K562 (cell line): ENCODE measurements at regions not wholly inside any gene's neighbourhood (a gene's known extent, or its start where the extent isn't known, plus 50 kb on each side); places are given as distances from the start of the nearest gene placed in this dataset.

Experiments
- ATAC-seq: fragments of 200-7000 bp; cut with Tn5 transposase; 3 replicates; pipeline ENCODE4 v1.9.1; 2020; ENCODE audit warnings: moderate library complexity
- BruUV-seq: library from RNA; stranded (reverse); fragments of 400-500 nt; replicated peaks from 2 replicates; lab custom pipeline; 2021; lab: Mats Ljungman, UMichigan
- CTCF ChIA-PET: fragments of 300-600 bp; formaldehyde crosslinking; extraction: SDS; loops from one replicate; lab custom pipeline; 2021; ENCODE audit warnings: low intra/inter-chr PET ratio; lab: Yijun Ruan, JAX
- POLR2A ChIA-PET: fragments of 300-600, 350-650 bp; sonication (Branson Sonifier 250); formaldehyde crosslinking; extraction: SDS; loops from one replicate; lab custom pipeline; 2021; ENCODE audit warnings: antibody characterized with exemption, inconsistent platforms; lab: Yijun Ruan, JAX
- DNase-seq, 4 experiments: peaks; one replicate each; pipeline versions ENCODE4 v3.0.0 to v3.0.0-alpha.2; 2011 to 2018; ENCODE audit warnings: low spot score in 3 of 4, mixed read lengths in 3 of 4; ENCODE audit errors: extremely low read depth in 1 of 4
- FAIRE-seq: peaks from 2 replicates; lab custom pipeline; 2011; peaks lifted over from hg19 to GRCh38; lab: Jason Lieb, UNC
- H2AFZ ChIP-seq: 2 replicates; pipeline ENCODE4 v1.6.0; 2011; ENCODE audit warnings: low read depth, low read length, control low read depth, inconsistent platforms
- H3K27ac ChIP-seq: fragments of 200-600 bp; 3 replicates; pipeline ENCODE4 v1.8.0; 2011; ENCODE audit warnings: low read depth, mild to moderate bottlenecking, control low read depth, inconsistent platforms, low read length, moderate library complexity, mixed read lengths; ENCODE audit errors: extremely low read depth
- H3K27me3 ChIP-seq, 2 experiments: fragments of 300-600 bp in 1 of 2; 2 replicates in 1 of 2; 3 replicates in 1 of 2; pipeline versions ENCODE4 v1.6.0 to v1.8.0; 2011; ENCODE audit warnings: inconsistent platforms in 2 of 2, low read length in 2 of 2, mild to moderate bottlenecking in 1 of 2, mixed read lengths in 1 of 2, moderate library complexity in 1 of 2; ENCODE audit not compliant: control insufficient read depth in 2 of 2, insufficient read depth in 2 of 2
- H3K36me3 ChIP-seq: fragments of 300-600 bp; 3 replicates; pipeline ENCODE4 v1.8.0; 2011; ENCODE audit warnings: mild to moderate bottlenecking, low read length, inconsistent platforms; ENCODE audit not compliant: control insufficient read depth, insufficient read depth
- H3K4me1 ChIP-seq, 2 experiments: fragments of 200-600 bp in 1 of 2; replicated peaks in 1 of 2; 2 replicates in 1 of 2; 3 replicates in 1 of 2; pipeline versions ENCODE4 v1.5.1 to v1.8.0; 2011; ENCODE audit warnings: inconsistent platforms in 2 of 2, low read length in 2 of 2, mild to moderate bottlenecking in 1 of 2, mixed read lengths in 1 of 2, moderate library complexity in 1 of 2; ENCODE audit not compliant: control insufficient read depth in 2 of 2, insufficient read depth in 2 of 2
- H3K4me2 ChIP-seq: 2 replicates; pipeline ENCODE4 v1.6.1; 2011; ENCODE audit warnings: low read length, control low read depth, inconsistent platforms, mixed read lengths; ENCODE audit not compliant: insufficient read depth
- H3K4me3 ChIP-seq: fragments of 200-600 bp; sonication (generic), shearing (Covaris generic); 2 replicates; pipeline ENCODE4 v1.5.1; 2016; ENCODE audit warnings: control low read depth, inconsistent platforms
- H3K79me2 ChIP-seq: fragments of 200-600 bp; 3 replicates; pipeline ENCODE4 v1.8.0; 2011; ENCODE audit warnings: low read length, inconsistent platforms; ENCODE audit not compliant: control insufficient read depth, insufficient read depth
- H3K9ac ChIP-seq, 2 experiments: 2 replicates each; pipeline versions ENCODE4 v1.6.0 to v1.6.1; 2011; ENCODE audit warnings: low read depth in 2 of 2, low read length in 2 of 2, control low read depth in 1 of 2, inconsistent platforms in 1 of 2, mild to moderate bottlenecking in 1 of 2, mixed read lengths in 1 of 2; ENCODE audit not compliant: insufficient read depth in 1 of 2
- H3K9me1 ChIP-seq: one replicate; pipeline ENCODE4 v1.6.0; 2011; ENCODE audit warnings: inconsistent platforms, mild to moderate bottlenecking, low read length, moderate library complexity; ENCODE audit not compliant: control insufficient read depth, insufficient read depth
- H3K9me3 ChIP-seq: replicated peaks from 2 replicates; pipeline ENCODE4 v1.5.1; 2011; ENCODE audit warnings: low read depth, low read length, inconsistent platforms; ENCODE audit not compliant: control insufficient read depth, insufficient read depth
- H4K20me1 ChIP-seq: replicated peaks from 2 replicates; pipeline ENCODE4 v1.6.1; 2011; ENCODE audit warnings: low read length, inconsistent platforms, mixed read lengths; ENCODE audit not compliant: control insufficient read depth, insufficient read depth
- ARID4B ChIP-seq: sonication (generic); formaldehyde crosslinking; IDR thresholded peaks from 2 replicates; pipeline ENCODE4 v1.8.0; 2022; ENCODE audit warnings: mild to moderate bottlenecking, missing genetic modification reagents
- BACH1 ChIP-seq: fragments of 200-800 bp; sonication (Bioruptor generic); IDR thresholded peaks from 2 replicates; pipeline ENCODE4 v1.6.1; 2016; ENCODE audit warnings: missing genetic modification characterization, missing compliant biosample characterization
- GTF2F1 ChIP-seq: IDR thresholded peaks from 2 replicates; pipeline ENCODE4 v1.6.1; 2011; ENCODE audit warnings: low read depth, low read length, improper control_type of control experiment
- MTF1 ChIP-seq: fragments of 250-450 bp; sonication (Bioruptor Pico); IDR thresholded peaks from 2 replicates; pipeline ENCODE4 v1.9.0; 2021; ENCODE audit warnings: moderate library complexity, mild to moderate bottlenecking, inconsistent platforms, borderline replicate concordance
- NCOR1 ChIP-seq: fragments of 450-650 bp; IDR thresholded peaks from 2 replicates; pipeline ENCODE4 v1.6.1; 2016; ENCODE audit warnings: mild to moderate bottlenecking, moderate library complexity
- NR3C1 ChIP-seq: sonication (generic); formaldehyde crosslinking; IDR thresholded peaks from 2 replicates; pipeline ENCODE4 v1.8.1; 2022; ENCODE audit warnings: missing genetic modification reagents
- RAD51 ChIP-seq: fragments of 450-650 bp; IDR thresholded peaks from 2 replicates; pipeline ENCODE4 v1.7.1; 2016; ENCODE audit warnings: low read depth, mild to moderate bottlenecking, borderline replicate concordance
- RBM34 ChIP-seq: fragments of 200-400 bp; formaldehyde crosslinking; IDR thresholded peaks from 2 replicates; pipeline ENCODE4 v1.6.1; 2018; ENCODE audit warnings: low read length, borderline replicate concordance; ENCODE audit not compliant: insufficient read depth
- SMARCA4 ChIP-seq: fragments of 450-650 bp; IDR thresholded peaks from 2 replicates; pipeline ENCODE4 v1.6.1; 2016
- ZBTB43 ChIP-seq: sonication (generic); formaldehyde crosslinking; IDR thresholded peaks from 2 replicates; pipeline ENCODE4 v1.8.0; 2023; ENCODE audit warnings: mild to moderate bottlenecking, missing genetic modification reagents
- ZEB2 ChIP-seq: fragments of 450-650 bp; IDR thresholded peaks from 2 replicates; pipeline ENCODE4 v1.6.1; 2016
- ZNF583 ChIP-seq: fragments of 250-450 bp; sonication (Bioruptor Pico); IDR thresholded peaks from 2 replicates; pipeline ENCODE4 v1.4.0; 2020
- ZNF699 ChIP-seq: fragments of 250-450 bp; sonication (Bioruptor Pico); IDR thresholded peaks from 2 replicates; pipeline ENCODE4 v1.8.0; 2021; ENCODE audit warnings: mild to moderate bottlenecking, moderate library complexity; ENCODE audit not compliant: insufficient replicate concordance
- WGBS: fragments of 100-300 bp; shearing (Covaris generic); methylation state at CpG from one replicate; pipeline ENCODE4 v1.1.6; 2016; ENCODE audit warnings: low coverage, mixed read lengths; ENCODE audit not compliant: insufficient coverage; ENCODE audit errors: missing lambda C conversion rate; 5-methylcytosine and 5-hydroxymethylcytosine counted together
- in situ Hi-C: fragments of 300-500 bp; cut with MboI; formaldehyde crosslinking; loops from 4 replicates; pipeline ENCODE4 v1.15.0; 2018; ENCODE audit warnings: inconsistent platforms, mixed read lengths
- intact Hi-C: fragments of 100-400 bp; cut with micrococcal nuclease; formaldehyde crosslinking; loops from 2 replicates; pipeline ENCODE4 v1.14.2; 2022

DNA sequence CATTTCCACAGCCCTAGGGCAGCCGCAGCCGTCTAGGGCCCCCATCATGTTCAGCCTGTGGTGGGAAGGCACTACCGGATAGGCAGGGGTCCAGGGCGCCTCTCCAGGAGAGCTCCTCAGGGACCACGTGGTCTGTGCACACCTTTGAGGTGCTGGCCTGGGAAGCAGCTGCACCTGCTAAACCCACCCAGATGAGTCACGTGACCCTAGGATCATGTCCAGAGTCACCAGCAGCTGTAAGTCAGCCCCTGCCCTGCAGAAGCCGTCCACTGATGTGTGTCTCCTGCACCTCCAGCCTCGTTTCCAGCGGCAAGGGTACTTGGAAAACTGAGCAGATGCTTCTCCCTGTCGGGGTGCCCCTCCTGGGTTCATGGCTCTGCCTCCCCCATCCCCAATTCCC lies 682.6 kb upstream of the SALL3 start (continued):
- TF ChIP-seq BACH1 (tag) (no peak), ZNF583 (CRISPR knock-in tag) (no peak), GTF2F1 (no peak), ZNF699 (no peak), SMARCA4 (no peak), ZBTB43 (CRISPR knock-in tag) (no peak), RBM34 (no peak), RAD51 (peak; percentile 37; the same call in 1 of the 2 replicates), NR3C1 (CRISPR knock-in tag) (no peak)

DNA sequence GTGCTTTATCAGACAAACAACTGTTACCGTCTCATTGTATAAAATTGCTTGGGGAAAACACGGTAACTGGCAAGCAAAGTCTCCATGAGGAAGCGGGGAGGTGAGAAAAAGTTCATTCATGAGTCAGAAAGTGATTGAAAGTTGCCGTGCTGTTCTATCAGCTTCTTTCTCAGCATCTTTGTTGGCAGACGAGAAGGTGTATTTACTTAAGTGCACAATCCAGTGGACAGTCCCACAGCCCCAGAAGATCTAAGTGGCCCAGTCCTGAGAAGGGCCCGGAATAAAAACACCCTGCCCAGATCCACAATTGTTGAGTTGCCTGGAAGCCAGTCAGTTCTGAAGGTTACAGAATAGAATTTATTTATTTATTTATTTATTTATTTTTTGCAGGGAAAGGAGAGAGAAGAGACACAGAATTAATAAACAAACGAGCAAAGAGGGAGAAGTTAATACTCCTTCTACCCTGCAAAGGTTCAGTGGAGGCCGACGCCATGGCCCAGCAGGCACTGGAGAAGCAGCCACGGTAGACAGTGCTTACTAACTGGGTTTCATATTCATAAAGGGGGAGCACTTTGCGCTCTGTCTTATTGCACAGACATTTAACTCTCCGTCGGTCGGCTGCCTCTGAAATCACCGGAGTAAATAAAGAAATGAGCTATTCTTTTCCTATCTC lies 676.0 kb upstream of the SALL3 start:
- no peaks in the 10 kb centered on the region for H3K9me3 ChIP-seq
- H3K9ac ChIP-seq = no peak overlapping the region
- no peaks in the 10 kb centered on the region for H3K9me1 ChIP-seq
- ChIA-PET POLR2A (no interaction called here), CTCF (no interaction called here)
- ATAC-seq = no peak
- no peak overlapping the region for H3K4me2 ChIP-seq
- peaks cover 0 to 8% of the 10 kb centered on the region in 2 experiments; a peak in 3 of 5 replicates for H3K27me3 ChIP-seq
- H3K4me3 ChIP-seq = no peak overlapping the region
- no peaks in the 10 kb centered on the region for H3K79me2 ChIP-seq
- WGBS = 0% methylated on average over 14 of the region's 15 CpGs
- no peak overlapping the region for H2AFZ ChIP-seq
- no peak for FAIRE-seq
- in situ Hi-C loops (no loop called here), intact Hi-C loops (no loop called here)
- H4K20me1 ChIP-seq = no peaks in the 10 kb centered on the region
- no peaks in the 10 kb centered on the region for H3K4me1 ChIP-seq
- H3K36me3 ChIP-seq = no peaks in the 10 kb centered on the region
- H3K27ac ChIP-seq = no peak overlapping the region
- no TSS peak for BruUV-seq
- no peak for DNase-seq
- TF ChIP-seq ZEB2 (no peak), ARID4B (CRISPR knock-in tag) (no peak), MTF1 (CRISPR knock-in tag) (no peak), NCOR1 (no peak)
